SU-DHL-6 (cell line): ENCODE measurements at regions not wholly inside any gene's neighbourhood (a gene's known extent, or its start where the extent isn't known, plus 50 kb on each side); places are given as distances from the start of the nearest gene placed in this dataset.

ENCODE experiments used
- EZH2phosphoT487 ChIP-seq: fragments of 200-600 bp; sonication (generic), shearing (Covaris generic); conservative IDR thresholded peaks from 2 replicates; pipeline ENCODE4 v1.6.1; 2018; ENCODE audit warnings: mild to moderate bottlenecking, antibody characterized with exemption, low read length, moderate library complexity, mixed read lengths
- TF ChIP-seq, protein P1 (sequence below): fragments of 200-600 bp; sonication (generic); IDR thresholded peaks from one replicate; pipeline ENCODE4 v1.5.1; 2017; ENCODE audit warnings: antibody characterized with exemption, mild to moderate bottlenecking, low read length, moderate library complexity; ENCODE audit not compliant: insufficient read depth, poor library complexity, severe bottlenecking

- TF ChIP-seq, protein P1, sequence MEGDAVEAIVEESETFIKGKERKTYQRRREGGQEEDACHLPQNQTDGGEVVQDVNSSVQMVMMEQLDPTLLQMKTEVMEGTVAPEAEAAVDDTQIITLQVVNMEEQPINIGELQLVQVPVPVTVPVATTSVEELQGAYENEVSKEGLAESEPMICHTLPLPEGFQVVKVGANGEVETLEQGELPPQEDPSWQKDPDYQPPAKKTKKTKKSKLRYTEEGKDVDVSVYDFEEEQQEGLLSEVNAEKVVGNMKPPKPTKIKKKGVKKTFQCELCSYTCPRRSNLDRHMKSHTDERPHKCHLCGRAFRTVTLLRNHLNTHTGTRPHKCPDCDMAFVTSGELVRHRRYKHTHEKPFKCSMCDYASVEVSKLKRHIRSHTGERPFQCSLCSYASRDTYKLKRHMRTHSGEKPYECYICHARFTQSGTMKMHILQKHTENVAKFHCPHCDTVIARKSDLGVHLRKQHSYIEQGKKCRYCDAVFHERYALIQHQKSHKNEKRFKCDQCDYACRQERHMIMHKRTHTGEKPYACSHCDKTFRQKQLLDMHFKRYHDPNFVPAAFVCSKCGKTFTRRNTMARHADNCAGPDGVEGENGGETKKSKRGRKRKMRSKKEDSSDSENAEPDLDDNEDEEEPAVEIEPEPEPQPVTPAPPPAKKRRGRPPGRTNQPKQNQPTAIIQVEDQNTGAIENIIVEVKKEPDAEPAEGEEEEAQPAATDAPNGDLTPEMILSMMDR, result no peak
- no peak for TF ChIP-seq EZH2phosphoT487
Measured at GRCh38 chr6:74550821-74551220, 655.0 kb downstream of the COL12A1 start.
